Caco-2 (cell line): ENCODE measurements at regions not wholly inside any gene's neighbourhood (a gene's known extent, or its start where the extent isn't known, plus 50 kb on each side); places are given as distances from the start of the nearest gene placed in this dataset.

ENCODE experiments used
- BruUV-seq: library from RNA; stranded (reverse); fragments of 400-500 nt; replicated peaks from 2 replicates; lab custom pipeline; 2021; lab: Mats Ljungman, UMichigan
- CTCF ChIA-PET: fragments of 300-600 bp; sonication (Branson Sonifier 250); formaldehyde crosslinking; loops from one replicate; lab custom pipeline; 2022; ENCODE audit warnings: antibody characterized with exemption; lab: Charles Lee
- POLR2A ChIA-PET: fragments of 300-600 bp; sonication (Branson Sonifier 250); formaldehyde crosslinking; loops from one replicate; lab custom pipeline; 2022; ENCODE audit warnings: antibody characterized with exemption; lab: Charles Lee
- DNase-seq, 2 experiments: peaks; one replicate each; pipeline versions ENCODE4 v3.0.0 to v3.0.0-alpha.2; 2020 to 2022
- H3K27me3 ChIP-seq: replicated peaks from 2 replicates; pipeline ENCODE4 v1.6.0; 2011; ENCODE audit warnings: low read length; ENCODE audit not compliant: control insufficient read depth, insufficient read depth
- H3K36me3 ChIP-seq: 2 replicates; pipeline ENCODE4 v1.5.1; 2011; ENCODE audit warnings: low read length; ENCODE audit not compliant: control insufficient read depth, insufficient read depth
- H3K4me1 ChIP-seq: fragments of 250-450 bp; sonication (Bioruptor Pico); 2 replicates; pipeline ENCODE4 v1.5.1; 2020; ENCODE audit warnings: mild to moderate bottlenecking
- H3K4me3 ChIP-seq: 2 replicates; pipeline ENCODE4 v1.5.1; 2011; ENCODE audit warnings: low read depth, mild to moderate bottlenecking, control low read depth, low read length
- H3K9me3 ChIP-seq: fragments of 250-450 bp; sonication (Bioruptor Pico); 2 replicates; pipeline ENCODE4 v1.5.1; 2020; ENCODE audit warnings: mild to moderate bottlenecking, moderate library complexity
- H3K27ac Mint-ChIP-seq: one replicate; pipeline ENCODE4 v1.8.0; 2022; ENCODE audit warnings: mixed read lengths; ENCODE audit not compliant: unreplicated experiment
- H3K27me3 Mint-ChIP-seq: one replicate; pipeline ENCODE4 v1.8.0; 2022; ENCODE audit warnings: mixed read lengths; ENCODE audit not compliant: insufficient read depth, unreplicated experiment
- H3K36me3 Mint-ChIP-seq: one replicate; pipeline ENCODE4 v1.8.0; 2022; ENCODE audit warnings: mild to moderate bottlenecking, mixed read lengths; ENCODE audit not compliant: insufficient read depth, unreplicated experiment
- H3K4me1 Mint-ChIP-seq: one replicate; pipeline ENCODE4 v1.8.0; 2022; ENCODE audit warnings: low read depth, mixed read lengths; ENCODE audit not compliant: unreplicated experiment
- H3K4me3 Mint-ChIP-seq: one replicate; pipeline ENCODE4 v1.8.0; 2022; ENCODE audit warnings: mild to moderate bottlenecking, moderate library complexity, mixed read lengths; ENCODE audit not compliant: unreplicated experiment
- H3K9me3 Mint-ChIP-seq: one replicate; pipeline ENCODE4 v1.8.0; 2022; ENCODE audit warnings: mixed read lengths; ENCODE audit not compliant: unreplicated experiment
- CTCF ChIP-seq, 2 experiments: fragments of 200-600 bp in 1 of 2; IDR thresholded peaks; 1 replicate in 1 of 2; 2 replicates in 1 of 2; pipeline versions ENCODE4 v1.5.1 to v1.8.0; 2011 to 2022; ENCODE audit warnings: antibody characterized with exemption in 1 of 2, control low read depth in 1 of 2, inconsistent platforms in 1 of 2, low read depth in 1 of 2, low read length in 1 of 2, mild to moderate bottlenecking in 1 of 2, moderate library complexity in 1 of 2; ENCODE audit not compliant: insufficient read depth in 1 of 2, severe bottlenecking in 1 of 2, unreplicated experiment in 1 of 2
- intact Hi-C: fragments of 100-400 bp; cut with micrococcal nuclease; formaldehyde crosslinking; loops from one replicate; pipeline ENCODE4 v1.10.0; 2022; ENCODE audit not compliant: unreplicated experiment

GRCh38 chr1:95829556-95829955, 595.5 kb downstream of the RWDD3 start:
- Histone ChIP-seq H3K4me1 (peaks cover 17% of the 10 kb centered on the region), H3K9me3 (no peaks in the 10 kb centered on the region), H3K4me3 (no peak overlapping the region), H3K27me3 (no peaks in the 10 kb centered on the region), H3K36me3 (no peaks in the 10 kb centered on the region)
- POLR2A ChIA-PET: no interaction called here
- no peak overlapping the region for H3K4me3 Mint-ChIP-seq
- H3K27ac Mint-ChIP-seq: no peak overlapping the region
- BruUV-seq: no TSS peak
- no peaks in the 10 kb centered on the region for H3K27me3 Mint-ChIP-seq
- peaks cover 15% of the 10 kb centered on the region for H3K9me3 Mint-ChIP-seq
- CTCF ChIA-PET: no interaction called here
- no peaks in the 10 kb centered on the region for H3K36me3 Mint-ChIP-seq
- intact Hi-C loops: no loop called here
- no peak for TF ChIP-seq CTCF (IDR thresholded peaks at IDR 0.05; ENCODE audit: insufficient read depth in 1 of 2, low read depth in 1 of 2, low read length in 1 of 2, severe bottlenecking in 1 of 2, unreplicated experiment in 1 of 2)
- DNase-seq: no peak
- H3K4me1 Mint-ChIP-seq: peaks cover 14% of the 10 kb centered on the region

GRCh38 chr1:95832370-95832769, 598.4 kb downstream of the RWDD3 start:
- H3K9me3 Mint-ChIP-seq: peaks cover 38% of the 10 kb centered on the region
- no TSS peak for BruUV-seq
- peaks cover 8% of the 10 kb centered on the region for H3K4me1 Mint-ChIP-seq
- ChIA-PET CTCF (no interaction called here), POLR2A (no interaction called here)
- no peaks in the 10 kb centered on the region for H3K36me3 Mint-ChIP-seq
- intact Hi-C loops: no loop called here
- H3K27ac Mint-ChIP-seq: no peak overlapping the region
- H3K9me3 ChIP-seq: no peaks in the 10 kb centered on the region
- no peaks in the 10 kb centered on the region for H3K27me3 ChIP-seq
- TF ChIP-seq CTCF (IDR thresholded peaks at IDR 0.05; ENCODE audit: insufficient read depth in 1 of 2, low read depth in 1 of 2, low read length in 1 of 2, severe bottlenecking in 1 of 2, unreplicated experiment in 1 of 2): no peak
- no peak overlapping the region for H3K4me3 Mint-ChIP-seq
- no peak overlapping the region for H3K4me3 ChIP-seq
- H3K27me3 Mint-ChIP-seq: no peaks in the 10 kb centered on the region
- H3K4me1 ChIP-seq: peaks cover 6% of the 10 kb centered on the region
- no peaks in the 10 kb centered on the region for H3K36me3 ChIP-seq
- DNase-seq: no peak

- no peak for TF ChIP-seq CTCF (IDR thresholded peaks at IDR 0.05; ENCODE audit: insufficient read depth in 1 of 2, low read depth in 1 of 2, low read length in 1 of 2, severe bottlenecking in 1 of 2, unreplicated experiment in 1 of 2)
- Mint-ChIP-seq H3K27ac (no peak overlapping the region), H3K4me1 (peaks cover 7% of the 10 kb centered on the region), H3K36me3 (no peaks in the 10 kb centered on the region), H3K4me3 (no peak overlapping the region), H3K27me3 (peaks cover 2% of the 10 kb centered on the region), H3K9me3 (peaks cover 7% of the 10 kb centered on the region)
- intact Hi-C loops: no loop called here
- no TSS peak for BruUV-seq
- CTCF ChIA-PET: no interaction called here
- H3K27me3 ChIP-seq: no peaks in the 10 kb centered on the region
- POLR2A ChIA-PET: no interaction called here
- no peaks in the 10 kb centered on the region for H3K9me3 ChIP-seq
- no peaks in the 10 kb centered on the region for H3K4me1 ChIP-seq
- H3K36me3 ChIP-seq: no peaks in the 10 kb centered on the region
- no peak for DNase-seq
- no peak overlapping the region for H3K4me3 ChIP-seq
Observed at GRCh38 chr1:95849439-95849838, 615.4 kb downstream of the RWDD3 start.
